Mammary epithelial cell (primary cell): ENCODE measurements at regions not wholly inside any gene's neighbourhood (a gene's known extent, or its start where the extent isn't known, plus 50 kb on each side); places are given as distances from the start of the nearest gene placed in this dataset.

ENCODE experiments used
- EZH2 ChIP-seq: IDR thresholded peaks from 2 replicates; pipeline ENCODE4 v1.6.1; 2012; ENCODE audit warnings: low read length, inconsistent platforms, borderline replicate concordance
- TF ChIP-seq, protein P1 (sequence below), 2 donors: IDR thresholded peaks in 1 of 2; conservative IDR thresholded peaks in 1 of 2; 2 replicates each; pipeline ENCODE4 v1.5.1; 2011 to 2012; ENCODE audit warnings: inconsistent platforms in 2 of 2, low read length in 2 of 2, mild to moderate bottlenecking in 2 of 2, control low read depth in 1 of 2, low read depth in 1 of 2; ENCODE audit not compliant: insufficient read depth in 1 of 2; ENCODE audit errors: extremely low read depth in 1 of 2

DNA sequence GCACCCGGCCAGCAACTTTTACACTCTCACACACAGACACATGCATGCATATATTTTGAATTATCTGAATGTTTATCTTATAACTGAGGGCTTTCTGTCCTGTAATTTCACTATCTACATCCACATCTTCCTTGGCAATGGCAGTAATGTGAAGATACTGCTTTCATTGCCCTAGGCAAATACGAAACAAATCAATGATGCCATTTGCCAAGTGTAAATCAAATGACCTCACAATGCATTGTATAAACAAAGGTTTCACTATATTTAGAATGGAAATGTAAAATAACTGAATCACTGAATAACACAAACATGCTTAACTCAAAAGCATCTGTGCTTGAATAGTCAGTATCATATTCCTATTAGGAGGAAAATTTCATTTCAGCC is 455.6 kb downstream of the TBL1XR1 start:
- TF ChIP-seq, protein P1, sequence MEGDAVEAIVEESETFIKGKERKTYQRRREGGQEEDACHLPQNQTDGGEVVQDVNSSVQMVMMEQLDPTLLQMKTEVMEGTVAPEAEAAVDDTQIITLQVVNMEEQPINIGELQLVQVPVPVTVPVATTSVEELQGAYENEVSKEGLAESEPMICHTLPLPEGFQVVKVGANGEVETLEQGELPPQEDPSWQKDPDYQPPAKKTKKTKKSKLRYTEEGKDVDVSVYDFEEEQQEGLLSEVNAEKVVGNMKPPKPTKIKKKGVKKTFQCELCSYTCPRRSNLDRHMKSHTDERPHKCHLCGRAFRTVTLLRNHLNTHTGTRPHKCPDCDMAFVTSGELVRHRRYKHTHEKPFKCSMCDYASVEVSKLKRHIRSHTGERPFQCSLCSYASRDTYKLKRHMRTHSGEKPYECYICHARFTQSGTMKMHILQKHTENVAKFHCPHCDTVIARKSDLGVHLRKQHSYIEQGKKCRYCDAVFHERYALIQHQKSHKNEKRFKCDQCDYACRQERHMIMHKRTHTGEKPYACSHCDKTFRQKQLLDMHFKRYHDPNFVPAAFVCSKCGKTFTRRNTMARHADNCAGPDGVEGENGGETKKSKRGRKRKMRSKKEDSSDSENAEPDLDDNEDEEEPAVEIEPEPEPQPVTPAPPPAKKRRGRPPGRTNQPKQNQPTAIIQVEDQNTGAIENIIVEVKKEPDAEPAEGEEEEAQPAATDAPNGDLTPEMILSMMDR (conservative IDR thresholded peaks at IDR 0.05 in 1 of 2, IDR thresholded peaks at IDR 0.05 in 1 of 2; ENCODE audit: extremely low read depth in 1 of 2, insufficient read depth in 1 of 2, low read depth in 1 of 2, low read length in 2 of 2): no peak
- no peak for TF ChIP-seq EZH2
